ENCODE measurements at regions not wholly inside any gene's neighbourhood (a gene's known extent, or its start where the extent isn't known, plus 50 kb on each side); places are given as distances from the start of the nearest gene placed in this dataset.

DNA sequence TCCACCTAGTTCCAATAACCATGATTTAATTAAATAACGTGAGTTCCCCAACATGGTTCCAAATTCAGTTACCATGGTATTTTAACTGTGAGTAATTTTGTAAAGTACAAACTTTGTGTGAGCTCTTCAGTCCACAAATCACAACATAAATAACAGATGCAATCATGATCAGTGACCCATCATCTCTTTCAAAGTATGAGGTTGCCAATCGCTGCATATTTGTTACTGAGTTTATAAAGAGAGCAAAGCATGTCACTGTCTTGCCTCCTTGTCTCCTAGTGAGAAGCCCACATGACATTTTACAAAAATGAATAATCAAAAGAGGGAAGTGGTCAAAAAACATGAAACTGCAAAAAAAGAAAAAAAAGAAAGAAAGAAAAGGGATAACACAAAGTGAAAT is 69.1 kb upstream of the PDSS1 start:
- TF ChIP-seq SUZ12 (IDR thresholded peaks at IDR 0.05; ENCODE audit: extremely low read depth, insufficient read depth, insufficient read length) (no peak), YY1 (IDR thresholded peaks at IDR 0.05; ENCODE audit: insufficient read depth, insufficient read length) (no peak)
